Sigmoid colon (tissue), 6 donors: ENCODE measurements at regions not wholly inside any gene's neighbourhood (a gene's known extent, or its start where the extent isn't known, plus 50 kb on each side); places are given as distances from the start of the nearest gene placed in this dataset.

Experiments
- DNase-seq: peaks from one replicate; pipeline ENCODE4 v3.0.0-alpha.2; 2019
- H3K27ac ChIP-seq, 4 donors: fragments of 200-600 bp; sonication (generic); one replicate each; pipeline ENCODE4 v1.5.1; 2016 to 2019; ENCODE audit warnings: mild to moderate bottlenecking in 1 of 4
- H3K27me3 ChIP-seq, 3 donors: fragments of 200-600 bp; sonication (generic); one replicate each; pipeline ENCODE4 v1.5.1; 2019; ENCODE audit warnings: mild to moderate bottlenecking in 1 of 3
- H3K36me3 ChIP-seq, 4 donors: fragments of 200-600 bp; sonication (generic); one replicate each; pipeline ENCODE4 v1.5.1; 2016 to 2019
- H3K4me1 ChIP-seq, 4 donors: fragments of 200-600 bp; sonication (generic); one replicate each; pipeline ENCODE4 v1.5.1; 2017 to 2019
- H3K4me3 ChIP-seq, 4 donors: fragments of 200-600 bp; sonication (generic); one replicate each; pipeline ENCODE4 v1.5.1; 2017 to 2019; ENCODE audit warnings: mild to moderate bottlenecking in 2 of 4, moderate library complexity in 1 of 4
- H3K9me3 ChIP-seq, 4 donors: fragments of 200-600 bp in 3 of 4; sonication (generic) in 3 of 4; one replicate each; pipeline versions ENCODE4 v1.5.1 to v1.6.1; 2013 to 2019
- CTCF ChIP-seq, 4 experiments: fragments of 450-650 bp in 3 of 4; fragments of 200-600 bp in 1 of 4; IDR thresholded peaks; one replicate each; pipeline ENCODE4 v1.5.1; 2016 to 2019; ENCODE audit warnings: antibody characterized with exemption in 4 of 4, mild to moderate bottlenecking in 3 of 4, moderate library complexity in 2 of 4
- EP300 ChIP-seq, 4 donors: sonication (generic); formaldehyde crosslinking; IDR thresholded peaks; one replicate each; pipeline ENCODE4 v1.6.1; 2017; ENCODE audit warnings: antibody characterized with exemption in 4 of 4
- POLR2A ChIP-seq, 2 donors: fragments of 450-650 bp; IDR thresholded peaks; one replicate each; pipeline ENCODE4 v1.6.1; 2016; ENCODE audit warnings: antibody characterized with exemption in 2 of 2, mild to moderate bottlenecking in 2 of 2, moderate library complexity in 2 of 2
- POLR2AphosphoS5 ChIP-seq, 4 donors: sonication (generic); formaldehyde crosslinking; IDR thresholded peaks; one replicate each; pipeline ENCODE4 v1.6.1; 2017; ENCODE audit warnings: antibody characterized with exemption in 4 of 4
- WGBS, 2 donors: extraction: QIAGEN DNeasy Blood & Tissue Kit; methylation state at CpG; one replicate each; pipeline ENCODE4 v1.1.7; 2013; 5-methylcytosine and 5-hydroxymethylcytosine counted together
- intact Hi-C: fragments of 100-400 bp; cut with DNase I; formaldehyde crosslinking; loops from one replicate; pipeline ENCODE4 v1.15.1; 2023
- donor health status: healthy with polysubstance abuse.
- donor health status: healthy.

- TF ChIP-seq POLR2AphosphoS5 (IDR thresholded peaks at IDR 0.05) (no peak), CTCF (IDR thresholded peaks at IDR 0.05) (no peak), EP300 (IDR thresholded peaks at IDR 0.05) (no peak), POLR2A (IDR thresholded peaks at IDR 0.05) (no peak)
- WGBS, 2 donors = 70 to 87% methylated on average over 9 of the region's 9 CpGs
Observed at GRCh38 chr15:70259640-70260508, 162.2 kb upstream of the TLE3 start.

GRCh38 chr15:70259028-70259424, 161.3 kb upstream of the TLE3 start:
- Histone ChIP-seq H3K36me3 (no peaks in the 10 kb centered on the region), H3K4me3 (no peak overlapping the region), H3K9me3 (no peaks in the 10 kb centered on the region), H3K27me3 (no peaks in the 10 kb centered on the region), H3K4me1 (peaks cover 0 to 31% (median 23%) of the 10 kb centered on the region in 4 donors), H3K27ac (peak overlapping the region in 1 of 4 donors; percentile 20)
- WGBS, 2 donors = 23 to 28% methylated on average over 11 of the region's 11 CpGs
- intact Hi-C loops = no loop called here
- TF ChIP-seq EP300 (IDR thresholded peaks at IDR 0.05) (no peak), POLR2AphosphoS5 (IDR thresholded peaks at IDR 0.05) (no peak), CTCF (IDR thresholded peaks at IDR 0.05) (no peak), POLR2A (IDR thresholded peaks at IDR 0.05) (no peak)
- DNase-seq = peak; percentile 88

More at GRCh38 chr15:70259640-70260508, 162.2 kb upstream of the TLE3 start:
- H3K4me1 ChIP-seq = peaks cover 0 to 39% (median 32%) of the 10 kb centered on the region in 4 donors
- intact Hi-C loops = loop anchor here (10.0 kb wide), 1 partner anchor 65 kb away; no protein-coding TSS in a partner anchor
- no peaks in the 10 kb centered on the region for H3K9me3 ChIP-seq
- peak overlapping the region in 1 of 4 donors; percentile 20 for H3K27ac ChIP-seq
- no peak for DNase-seq
- H3K27me3 ChIP-seq = no peaks in the 10 kb centered on the region
- H3K4me3 ChIP-seq = no peak overlapping the region
- no peaks in the 10 kb centered on the region for H3K36me3 ChIP-seq

- H3K36me3 ChIP-seq = no peaks in the 10 kb centered on the region
- TF ChIP-seq CTCF (IDR thresholded peaks at IDR 0.05) = no peak
- TF ChIP-seq POLR2A (IDR thresholded peaks at IDR 0.05) = no peak
- TF ChIP-seq POLR2AphosphoS5 (IDR thresholded peaks at IDR 0.05) = no peak
- no peak for TF ChIP-seq EP300 (IDR thresholded peaks at IDR 0.05)
- H3K27ac ChIP-seq = peak overlapping the region in 1 of 4 donors; percentile 20
- H3K27me3 ChIP-seq = no peaks in the 10 kb centered on the region
- intact Hi-C loops = no loop called here
- 39 to 59% methylated on average over 17 of the region's 17 CpGs for WGBS, 2 donors
- H3K4me3 ChIP-seq = no peak overlapping the region
- no peak for DNase-seq
- H3K9me3 ChIP-seq = no peaks in the 10 kb centered on the region
- H3K4me1 ChIP-seq = peaks cover 0 to 26% (median 18%) of the 10 kb centered on the region in 4 donors
Observed at GRCh38 chr15:70258369-70259027, 160.8 kb upstream of the TLE3 start.

- Histone ChIP-seq H3K36me3 (no peaks in the 10 kb centered on the region), H3K4me3 (no peak overlapping the region), H3K4me1 (peaks cover 0 to 18% (median 12%) of the 10 kb centered on the region in 4 donors), H3K27me3 (no peaks in the 10 kb centered on the region), H3K27ac (no peak overlapping the region), H3K9me3 (no peaks in the 10 kb centered on the region)
- no peak for TF ChIP-seq POLR2AphosphoS5 (IDR thresholded peaks at IDR 0.05)
- no peak for TF ChIP-seq POLR2A (IDR thresholded peaks at IDR 0.05)
- TF ChIP-seq EP300 (IDR thresholded peaks at IDR 0.05) = no peak
- no peak for TF ChIP-seq CTCF (IDR thresholded peaks at IDR 0.05)
- 60 to 88% methylated on average over 8 of the region's 8 CpGs for WGBS, 2 donors
- no peak for DNase-seq
- intact Hi-C loops = no loop called here
Observed at GRCh38 chr15:70257573-70258248, 160.0 kb upstream of the TLE3 start.
